Activated naive CD8-positive, alpha-beta T cell treated with anti-CD3 and anti-CD28 coated beads, Interleukin-2, amount 50 U/mL, for 24 hours (primary cell): ENCODE measurements at regions not wholly inside any gene's neighbourhood (a gene's known extent, or its start where the extent isn't known, plus 50 kb on each side); places are given as distances from the start of the nearest gene placed in this dataset.

Source experiments
- ATAC-seq: fragments of 150-1000 bp; cut with Tn5 transposase; one replicate; pipeline ENCODE4 v1.10.0; 2021
- DNase-seq: peaks from one replicate; pipeline ENCODE4 v3.0.0; 2021
- H3K27ac Mint-ChIP-seq: one replicate; pipeline ENCODE4 v1.8.0; 2021; ENCODE audit warnings: mild to moderate bottlenecking, mixed read lengths
- H3K27me3 Mint-ChIP-seq: one replicate; pipeline ENCODE4 v1.8.0; 2021; ENCODE audit warnings: mixed read lengths
- H3K36me3 Mint-ChIP-seq: one replicate; pipeline ENCODE4 v1.8.0; 2021; ENCODE audit warnings: low read depth, mixed read lengths
- H3K4me1 Mint-ChIP-seq: one replicate; pipeline ENCODE4 v1.8.0; 2021; ENCODE audit warnings: mixed read lengths
- H3K4me3 Mint-ChIP-seq: one replicate; pipeline ENCODE4 v1.8.0; 2021; ENCODE audit warnings: mild to moderate bottlenecking, moderate library complexity, mixed read lengths
- H3K9me3 Mint-ChIP-seq: one replicate; pipeline ENCODE4 v1.8.0; 2021; ENCODE audit warnings: mixed read lengths

DNA sequence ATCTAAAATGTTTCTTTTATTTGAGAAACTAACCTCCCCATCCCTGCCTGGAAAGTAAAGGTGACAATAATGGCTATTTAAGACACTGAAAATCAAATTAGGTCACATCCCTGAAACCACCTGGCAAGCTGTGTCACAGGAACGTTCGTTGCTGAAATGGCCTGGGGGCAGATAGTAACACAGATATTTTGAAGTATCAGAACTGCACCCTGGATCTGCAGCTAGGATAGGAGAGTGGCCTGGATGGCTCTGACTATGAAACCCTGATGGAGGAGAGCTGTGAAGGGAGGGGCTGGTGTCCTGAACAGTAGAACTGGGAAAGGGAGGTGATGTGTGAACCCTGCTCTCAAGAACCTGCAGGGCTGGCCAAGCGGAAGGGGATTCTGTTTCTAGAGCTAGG lies 648.3 kb upstream of the CFAP20DC start:
- H3K4me1 Mint-ChIP-seq, result no peaks in the 10 kb centered on the region
- no peaks in the 10 kb centered on the region for H3K9me3 Mint-ChIP-seq
- H3K36me3 Mint-ChIP-seq, result no peaks in the 10 kb centered on the region
- no peak overlapping the region for H3K27ac Mint-ChIP-seq
- H3K4me3 Mint-ChIP-seq, result no peak overlapping the region
- DNase-seq, result no peak
- no peaks in the 10 kb centered on the region for H3K27me3 Mint-ChIP-seq
- ATAC-seq, result no peak

DNA sequence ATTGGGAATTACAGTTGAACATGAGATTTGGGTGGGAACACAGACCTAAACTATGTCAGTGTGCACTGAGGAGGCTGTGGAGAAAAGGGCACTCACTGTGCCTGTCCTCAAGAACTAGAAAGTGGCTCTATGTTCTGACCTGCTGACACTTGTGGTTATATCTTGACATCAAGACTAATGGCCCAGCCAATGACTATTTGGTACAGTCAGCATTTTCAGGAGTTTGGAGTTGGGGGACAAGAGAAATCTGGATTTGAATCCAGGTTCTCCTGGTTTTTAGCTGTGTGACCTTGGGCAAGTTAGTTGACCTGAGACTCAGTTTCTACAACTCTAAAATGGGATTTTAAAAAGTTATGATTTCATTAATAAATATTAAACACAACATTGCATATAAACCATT lies 647.0 kb upstream of the CFAP20DC start:
- Mint-ChIP-seq H3K27me3 (no peaks in the 10 kb centered on the region), H3K27ac (no peak overlapping the region), H3K4me3 (no peak overlapping the region), H3K4me1 (peaks cover 2% of the 10 kb centered on the region), H3K36me3 (no peaks in the 10 kb centered on the region), H3K9me3 (no peaks in the 10 kb centered on the region)
- ATAC-seq (no peak), DNase-seq (no peak)

DNA sequence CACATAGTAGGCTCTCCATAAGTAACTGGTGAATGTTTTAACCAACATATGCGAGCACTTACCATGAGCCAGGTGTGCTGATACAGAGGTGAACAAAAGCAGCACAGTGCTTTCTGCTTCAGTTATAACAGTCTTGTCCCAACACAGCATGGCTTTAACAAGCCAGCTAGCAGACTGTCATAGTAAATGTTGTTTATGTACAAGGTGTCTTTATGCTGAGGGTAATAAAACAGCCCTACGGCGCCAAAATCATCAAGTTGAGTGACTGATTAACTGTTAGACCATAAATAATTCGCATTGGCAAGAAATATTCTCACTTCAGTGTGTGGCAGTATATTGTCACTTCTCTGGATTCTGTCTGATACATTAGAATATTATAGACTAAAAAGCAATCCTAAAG lies 646.0 kb upstream of the CFAP20DC start:
- no peaks in the 10 kb centered on the region for H3K36me3 Mint-ChIP-seq
- DNase-seq (no peak), ATAC-seq (no peak)
- no peak overlapping the region for H3K4me3 Mint-ChIP-seq
- peaks cover 2% of the 10 kb centered on the region for H3K4me1 Mint-ChIP-seq
- no peaks in the 10 kb centered on the region for H3K27me3 Mint-ChIP-seq
- no peaks in the 10 kb centered on the region for H3K9me3 Mint-ChIP-seq
- no peak overlapping the region for H3K27ac Mint-ChIP-seq

DNA sequence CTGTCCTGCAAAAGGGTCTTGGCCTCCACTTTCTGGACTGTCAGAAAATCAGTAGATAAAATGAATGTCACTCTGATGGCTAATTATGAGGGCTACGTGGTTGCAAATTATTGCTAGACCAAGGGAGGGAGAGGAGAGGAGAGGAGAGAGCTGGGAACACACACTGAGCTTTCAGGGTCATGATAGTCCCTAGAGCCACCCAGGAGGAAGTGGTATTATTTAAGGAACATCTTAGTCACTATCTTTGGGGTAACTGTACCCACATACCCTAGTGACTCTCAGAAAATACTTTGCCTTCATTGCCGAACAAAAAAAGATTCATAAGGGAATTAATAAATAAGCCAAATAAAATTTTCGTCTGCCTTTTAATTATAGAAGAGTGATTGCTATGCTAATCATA lies 642.3 kb upstream of the CFAP20DC start:
- Mint-ChIP-seq H3K27ac (no peak overlapping the region), H3K9me3 (no peaks in the 10 kb centered on the region)

DNA sequence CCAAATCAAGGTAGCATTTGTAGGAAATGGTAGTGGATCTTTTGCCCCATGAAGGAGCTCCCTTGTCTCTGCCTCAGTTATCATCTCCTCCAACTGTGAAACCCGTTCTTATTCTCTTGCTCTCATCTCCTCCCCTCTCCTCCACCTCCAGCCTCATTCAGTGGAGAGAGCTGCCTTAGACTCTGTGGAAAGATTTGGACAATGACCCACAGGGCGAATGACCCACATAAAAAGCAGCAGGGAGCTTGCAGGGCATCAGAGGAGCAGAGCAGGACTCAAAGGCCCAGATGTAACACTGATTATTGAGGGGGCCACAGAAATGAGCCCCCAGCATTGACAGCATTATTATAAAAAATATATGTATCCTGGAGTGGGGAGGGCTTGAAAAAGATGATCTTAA lies 641.1 kb upstream of the CFAP20DC start:
- no peaks in the 10 kb centered on the region for H3K27me3 Mint-ChIP-seq
- no peak overlapping the region for H3K27ac Mint-ChIP-seq
- H3K4me3 Mint-ChIP-seq, result no peak overlapping the region
- no peak for DNase-seq
- ATAC-seq, result no peak
- no peaks in the 10 kb centered on the region for H3K36me3 Mint-ChIP-seq
- peaks cover 2% of the 10 kb centered on the region for H3K4me1 Mint-ChIP-seq
- no peaks in the 10 kb centered on the region for H3K9me3 Mint-ChIP-seq

More for the DNA sequence above, 642.3 kb upstream of the CFAP20DC start:
- no peaks in the 10 kb centered on the region for H3K27me3 Mint-ChIP-seq
- no peaks in the 10 kb centered on the region for H3K36me3 Mint-ChIP-seq
- H3K4me1 Mint-ChIP-seq, result peaks cover 2% of the 10 kb centered on the region
- DNase-seq (no peak), ATAC-seq (no peak)
- no peak overlapping the region for H3K4me3 Mint-ChIP-seq

DNA sequence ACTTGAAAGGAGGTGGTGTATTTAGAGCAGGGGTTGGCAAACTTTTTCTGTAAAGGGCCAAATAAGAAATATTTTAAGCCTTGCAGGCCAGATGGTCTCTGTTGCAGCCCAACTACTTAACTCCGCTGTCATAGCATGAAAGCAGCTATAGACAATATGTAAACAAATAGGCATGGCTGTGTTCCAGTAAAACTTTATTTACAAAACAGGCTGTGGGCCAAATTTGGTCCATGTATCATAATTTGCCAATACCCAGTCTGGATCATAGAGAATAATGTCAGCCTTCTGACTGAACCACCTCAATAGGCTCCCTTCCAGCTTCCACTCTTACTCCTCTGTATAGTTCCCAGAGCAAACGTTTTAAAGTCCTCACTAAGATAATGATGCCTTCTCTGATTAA lies 638.8 kb upstream of the CFAP20DC start:
- Mint-ChIP-seq H3K4me3 (no peak overlapping the region), H3K36me3 (no peaks in the 10 kb centered on the region), H3K27ac (no peak overlapping the region), H3K9me3 (no peaks in the 10 kb centered on the region), H3K4me1 (peaks cover 2% of the 10 kb centered on the region), H3K27me3 (no peaks in the 10 kb centered on the region)
- DNase-seq (no peak), ATAC-seq (no peak)

DNA sequence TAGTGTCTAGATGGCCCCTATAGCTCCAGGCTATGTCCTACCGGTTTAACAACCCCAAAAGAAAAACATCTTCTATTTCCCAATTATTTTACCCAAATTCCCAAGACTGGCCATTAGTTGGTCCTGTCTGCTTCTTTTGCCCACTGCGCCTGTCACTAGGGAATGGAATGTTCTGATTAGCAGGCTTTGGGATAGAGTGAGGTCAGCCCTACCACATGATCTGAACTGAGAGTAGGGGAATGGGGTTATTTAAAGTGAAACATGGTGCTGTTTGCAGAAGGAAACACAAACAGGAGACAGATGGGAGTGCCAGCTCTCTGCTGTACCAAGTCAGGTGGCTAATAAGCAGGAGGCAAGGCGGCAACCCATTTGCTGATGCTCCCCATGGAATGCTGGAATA lies 635.6 kb upstream of the CFAP20DC start:
- Mint-ChIP-seq H3K27me3 (no peaks in the 10 kb centered on the region), H3K9me3 (no peaks in the 10 kb centered on the region), H3K4me1 (no peaks in the 10 kb centered on the region), H3K27ac (no peak overlapping the region), H3K36me3 (no peaks in the 10 kb centered on the region), H3K4me3 (no peak overlapping the region)
- DNase-seq (no peak), ATAC-seq (no peak)

DNA sequence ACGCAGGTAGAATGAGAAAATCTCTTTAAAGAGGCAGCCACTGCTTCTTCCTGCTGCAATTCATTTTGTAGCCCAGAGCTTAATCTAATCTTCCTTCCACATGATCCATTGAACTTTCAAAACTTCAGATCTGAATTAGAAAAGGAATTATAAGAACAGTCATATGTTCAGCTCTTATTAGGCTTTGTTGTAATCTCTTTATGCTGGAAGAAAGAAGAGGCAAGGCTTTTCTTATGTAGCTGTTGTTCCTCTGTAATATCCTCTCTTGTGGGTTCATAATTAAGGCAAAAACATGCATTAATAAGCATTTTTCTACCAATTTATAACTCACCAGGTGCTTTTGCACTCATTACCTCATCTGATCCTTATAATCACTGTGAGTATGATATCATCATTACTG lies 634.9 kb upstream of the CFAP20DC start:
- H3K27me3 Mint-ChIP-seq, result no peaks in the 10 kb centered on the region
- no peaks in the 10 kb centered on the region for H3K4me1 Mint-ChIP-seq
- H3K9me3 Mint-ChIP-seq, result no peaks in the 10 kb centered on the region
- DNase-seq (no peak), ATAC-seq (no peak)
- no peak overlapping the region for H3K27ac Mint-ChIP-seq
- H3K36me3 Mint-ChIP-seq, result no peaks in the 10 kb centered on the region
- no peak overlapping the region for H3K4me3 Mint-ChIP-seq

DNA sequence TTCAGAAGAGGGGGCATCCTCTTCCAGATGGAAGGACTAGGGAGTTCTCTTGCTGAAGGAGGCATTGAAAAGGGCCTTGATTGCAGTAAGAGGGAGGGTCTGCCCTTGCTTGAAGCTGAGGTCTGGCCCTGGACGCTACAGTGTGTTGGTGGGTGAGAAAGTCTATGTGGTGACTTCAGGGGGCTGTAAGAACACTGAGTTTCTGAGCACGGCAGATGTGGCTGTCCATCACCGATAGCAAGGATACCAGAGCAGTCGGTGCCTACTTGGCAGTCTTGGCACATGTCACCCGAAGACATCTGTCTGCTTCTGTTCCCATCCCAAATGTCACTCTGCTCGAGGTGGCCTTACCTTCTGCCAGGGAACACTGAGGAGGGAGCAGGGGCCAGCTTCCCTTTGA lies 631.1 kb upstream of the CFAP20DC start:
- no peak overlapping the region for H3K4me3 Mint-ChIP-seq
- H3K9me3 Mint-ChIP-seq, result no peaks in the 10 kb centered on the region
- H3K27ac Mint-ChIP-seq, result no peak overlapping the region
- ATAC-seq (no peak), DNase-seq (no peak)
- H3K4me1 Mint-ChIP-seq, result no peaks in the 10 kb centered on the region
- no peaks in the 10 kb centered on the region for H3K27me3 Mint-ChIP-seq
- no peaks in the 10 kb centered on the region for H3K36me3 Mint-ChIP-seq

DNA sequence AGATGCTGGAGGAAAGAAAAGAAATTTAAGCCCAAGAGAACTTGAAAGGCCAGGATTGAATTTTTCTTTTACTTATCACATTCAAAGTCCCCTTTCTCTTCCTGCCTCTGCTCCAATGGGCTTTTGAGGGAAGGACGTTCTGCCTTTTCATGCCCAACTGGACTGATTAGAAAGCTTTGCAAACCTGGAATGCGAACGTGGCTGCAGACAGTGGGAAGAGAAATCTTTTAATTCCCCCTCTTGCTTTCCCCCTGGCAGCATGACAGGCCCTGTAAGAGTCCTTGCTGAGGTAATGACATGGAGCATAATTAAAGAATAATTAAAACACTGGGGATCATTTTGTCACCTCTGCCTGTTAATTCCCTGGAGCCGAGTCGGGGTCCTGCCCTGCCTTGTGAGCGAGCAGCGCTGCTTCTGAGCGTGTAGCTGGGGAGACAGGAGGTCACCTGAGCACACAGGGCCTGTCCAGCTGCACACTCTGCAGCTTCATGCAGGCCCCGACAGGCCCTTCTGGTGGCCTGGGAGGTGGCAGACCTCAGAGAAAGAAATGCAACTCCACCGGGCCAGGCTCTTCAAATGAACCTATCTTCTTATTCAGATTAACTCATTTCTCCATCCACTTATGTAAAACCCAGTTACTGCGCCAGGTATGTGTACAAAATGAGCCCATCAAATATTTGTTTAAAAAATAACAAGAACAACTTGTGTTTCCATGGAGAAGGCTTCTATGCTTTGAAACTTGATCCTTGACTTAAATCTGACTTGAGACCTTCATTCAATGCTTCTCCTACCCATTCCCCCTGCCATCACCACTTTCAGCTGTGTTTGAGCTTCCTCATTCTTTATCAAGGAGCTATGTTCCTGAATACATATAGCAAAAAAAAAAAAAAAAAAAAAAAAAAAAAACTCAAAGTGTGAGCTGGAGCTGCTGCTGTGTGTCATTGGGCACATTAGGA lies 628.2 kb upstream of the CFAP20DC start:
- peaks cover 3% of the 10 kb centered on the region for H3K27me3 Mint-ChIP-seq
- no peaks in the 10 kb centered on the region for H3K4me1 Mint-ChIP-seq
- H3K4me3 Mint-ChIP-seq, result no peak overlapping the region
- H3K36me3 Mint-ChIP-seq, result no peaks in the 10 kb centered on the region
- no peaks in the 10 kb centered on the region for H3K9me3 Mint-ChIP-seq
- no peak for DNase-seq
- no peak for ATAC-seq
- H3K27ac Mint-ChIP-seq, result no peak overlapping the region

DNA sequence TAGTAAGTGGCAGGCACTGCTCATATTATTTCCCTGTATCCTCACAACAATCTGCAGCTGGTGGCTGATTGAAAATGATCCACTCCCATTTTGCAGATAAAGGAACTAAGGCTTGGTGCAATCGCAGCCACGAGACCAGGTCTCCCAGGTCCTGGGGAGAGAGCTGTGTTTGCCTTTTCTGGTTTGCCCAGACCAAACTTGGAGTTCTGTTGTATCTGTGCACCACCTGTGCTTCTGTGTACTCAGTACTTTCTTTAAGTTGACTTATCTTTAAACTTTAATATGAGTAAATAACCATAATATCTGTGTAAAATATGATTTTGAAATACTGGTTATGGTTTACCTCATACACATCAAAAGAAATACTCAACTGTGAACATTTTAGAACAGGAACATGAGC lies 625.7 kb upstream of the CFAP20DC start:
- Mint-ChIP-seq H3K9me3 (no peaks in the 10 kb centered on the region), H3K36me3 (no peaks in the 10 kb centered on the region), H3K27ac (no peak overlapping the region), H3K4me1 (no peaks in the 10 kb centered on the region), H3K4me3 (no peak overlapping the region), H3K27me3 (peaks cover 3% of the 10 kb centered on the region)
- ATAC-seq (no peak), DNase-seq (no peak)

DNA sequence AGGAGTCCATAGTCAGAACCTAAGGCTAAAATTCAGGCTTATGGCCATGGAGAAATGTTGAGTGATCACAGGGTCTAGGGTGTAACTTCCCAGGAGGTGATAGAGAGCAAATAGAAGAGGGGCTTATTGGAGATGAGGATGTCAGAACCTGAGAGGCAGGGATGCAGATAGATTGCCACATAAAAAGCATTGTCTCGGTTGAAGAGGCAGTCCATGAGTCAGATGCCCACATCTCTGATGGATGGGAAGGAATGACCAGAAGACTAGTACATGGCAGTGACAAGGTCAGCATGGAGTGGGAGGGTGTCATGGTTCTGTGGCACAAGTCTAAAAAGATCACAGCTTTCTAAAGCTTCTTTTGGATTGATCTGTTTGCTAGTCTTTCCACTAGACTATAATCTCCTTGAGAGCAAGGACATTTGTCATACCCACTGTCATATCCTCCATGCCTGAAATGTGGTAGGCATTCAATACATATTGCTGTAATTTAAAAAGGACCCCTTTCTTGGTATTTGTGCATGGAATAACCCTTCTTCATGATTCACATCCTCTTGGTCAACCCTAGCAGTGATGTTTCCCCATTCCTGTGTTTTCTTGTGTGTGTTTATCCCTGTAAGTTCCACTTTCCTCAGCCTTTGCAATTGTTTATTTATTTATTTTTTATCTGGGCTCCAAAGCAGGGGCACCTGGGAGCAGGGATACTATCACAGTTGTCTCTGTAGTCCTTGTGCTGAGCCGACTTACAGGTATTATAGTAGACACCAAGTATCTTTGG lies 613.4 kb upstream of the CFAP20DC start:
- H3K4me3 Mint-ChIP-seq, result no peak overlapping the region

DNA sequence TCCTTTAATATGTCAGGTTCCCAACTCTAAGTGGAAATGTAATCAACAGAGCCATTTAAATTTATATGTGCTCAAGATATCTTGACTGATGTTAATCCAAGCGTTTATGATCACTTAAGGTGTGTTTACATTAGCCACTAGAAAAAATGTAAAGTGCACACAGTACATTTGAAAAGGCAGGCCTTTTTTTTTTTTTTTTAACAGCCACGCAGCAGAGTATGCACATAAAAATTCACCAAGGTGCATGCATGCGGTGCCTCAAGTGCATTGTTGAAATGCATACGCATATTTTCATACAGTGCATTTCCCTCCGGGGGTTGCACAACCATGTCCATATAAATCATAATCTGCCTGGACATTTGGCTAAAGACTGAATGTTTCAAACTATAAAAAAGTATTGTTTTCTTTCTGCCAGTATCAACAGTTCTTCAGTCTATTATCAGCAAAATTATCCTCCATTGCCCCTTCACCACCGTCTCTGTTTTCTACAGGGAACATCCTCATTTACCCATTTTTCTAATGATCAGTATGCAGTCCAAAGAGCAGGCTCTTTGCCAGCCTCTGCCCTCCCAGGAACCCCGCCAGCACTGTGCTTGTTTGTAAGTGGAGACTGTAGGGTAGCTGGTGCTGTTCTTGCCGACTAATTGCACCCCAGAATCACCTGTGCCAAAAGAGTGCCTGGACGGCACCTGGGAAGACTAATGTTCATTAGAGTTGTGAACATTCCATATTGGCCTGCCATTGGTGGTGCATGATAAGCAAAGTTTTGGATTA lies 611.2 kb upstream of the CFAP20DC start:
- Mint-ChIP-seq H3K4me3 (no peak overlapping the region), H3K4me1 (no peaks in the 10 kb centered on the region), H3K9me3 (no peaks in the 10 kb centered on the region), H3K27ac (no peak overlapping the region), H3K36me3 (no peaks in the 10 kb centered on the region), H3K27me3 (peaks cover 2% of the 10 kb centered on the region)
- no peak for ATAC-seq
- no peak for DNase-seq

More for the DNA sequence above, 613.4 kb upstream of the CFAP20DC start:
- Mint-ChIP-seq H3K4me1 (no peaks in the 10 kb centered on the region), H3K9me3 (no peaks in the 10 kb centered on the region), H3K27ac (no peak overlapping the region), H3K27me3 (no peaks in the 10 kb centered on the region), H3K36me3 (no peaks in the 10 kb centered on the region)
- DNase-seq, result no peak
- ATAC-seq, result no peak

DNA sequence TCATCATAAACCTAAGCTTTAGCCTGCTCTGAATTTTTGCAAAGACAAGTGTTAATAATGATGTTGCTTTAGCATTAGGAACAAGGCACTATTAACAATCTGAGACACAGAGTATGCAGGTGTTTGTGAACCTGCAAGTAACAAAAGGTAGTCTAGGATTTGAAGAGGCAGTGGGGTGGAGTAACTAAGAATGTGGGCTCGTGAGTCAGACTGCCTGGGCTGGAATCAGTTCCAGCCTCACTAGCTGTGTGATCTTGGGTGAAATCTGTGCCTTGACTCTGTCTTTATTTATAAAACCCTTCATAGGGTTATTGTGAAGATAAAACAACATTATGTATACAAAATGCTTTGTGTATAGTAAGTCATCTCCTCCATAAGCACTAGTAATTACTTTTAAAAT lies 610.6 kb upstream of the CFAP20DC start:
- no peaks in the 10 kb centered on the region for H3K4me1 Mint-ChIP-seq
- DNase-seq (no peak), ATAC-seq (no peak)
- H3K27ac Mint-ChIP-seq, result no peak overlapping the region
- no peaks in the 10 kb centered on the region for H3K36me3 Mint-ChIP-seq
- H3K9me3 Mint-ChIP-seq, result no peaks in the 10 kb centered on the region
- peaks cover 2% of the 10 kb centered on the region for H3K27me3 Mint-ChIP-seq
- H3K4me3 Mint-ChIP-seq, result no peak overlapping the region
